ENCODE measurements at regions not wholly inside any gene's neighbourhood (a gene's known extent, or its start where the extent isn't known, plus 50 kb on each side); places are given as distances from the start of the nearest gene placed in this dataset.

DNA sequence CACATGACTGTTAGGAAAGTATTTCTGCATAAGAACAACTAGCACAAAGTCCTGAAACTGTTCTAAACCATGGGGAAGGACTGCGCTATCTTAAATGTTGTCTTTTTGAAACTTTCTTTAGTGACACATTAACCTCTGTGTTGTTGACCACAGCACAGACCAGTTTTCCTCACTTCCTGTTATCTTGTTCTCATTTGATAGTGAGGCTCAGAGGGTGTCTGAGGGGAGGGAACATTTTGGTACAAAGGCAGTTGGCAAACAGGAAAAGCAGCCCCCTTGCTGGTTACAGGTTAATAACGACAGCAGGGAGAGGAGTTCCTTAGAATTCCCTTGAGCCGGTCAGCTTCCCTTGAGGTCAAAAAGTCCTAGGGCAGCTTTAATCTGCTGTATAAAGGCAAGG, 143.5 kb upstream of the BMP2 start:
- H3K4me3 ChIP-seq (ENCODE audit: low read depth in 1 of 2, low read length in 2 of 2): no peak overlapping the region
- H2AFZ ChIP-seq (ENCODE audit: low read depth, low read length): no peak overlapping the region
- no peaks in the 10 kb centered on the region for H3K79me2 ChIP-seq (ENCODE audit: insufficient read depth, low read length)
- no peaks in the 10 kb centered on the region for H3K27me3 ChIP-seq (ENCODE audit: insufficient read depth, low read length, poor library complexity)
- no peaks in the 10 kb centered on the region for H3K9me3 ChIP-seq (ENCODE audit: insufficient read depth, low read length, severe bottlenecking)
- no peak overlapping the region for H3K27ac ChIP-seq (ENCODE audit: low read length)
- ATAC-seq (ENCODE audit: insufficient read depth, low read depth): no peak
- no peaks in the 10 kb centered on the region for H3K36me3 ChIP-seq (ENCODE audit: insufficient read depth, low read length)
- H3K4me1 ChIP-seq (ENCODE audit: insufficient read depth, low read length): no peaks in the 10 kb centered on the region
- H3K4me2 ChIP-seq (ENCODE audit: insufficient read depth, low read length): no peak overlapping the region
- DNase-seq: no peak
- H3K9ac ChIP-seq (ENCODE audit: low read depth, low read length): no peak overlapping the region
- H4K20me1 ChIP-seq (ENCODE audit: insufficient read depth, low read length): no peaks in the 10 kb centered on the region
- TF ChIP-seq EZH2 (IDR thresholded peaks at IDR 0.05; ENCODE audit: borderline replicate concordance, low read depth, low read length, severe bottlenecking) (no peak), CTCF (IDR thresholded peaks at IDR 0.05; ENCODE audit: borderline replicate concordance, extremely low read depth, low read length, poor library complexity, severe bottlenecking) (no peak)

- H2AFZ ChIP-seq (ENCODE audit: low read depth, low read length): no peak overlapping the region
- no peak overlapping the region for H3K4me2 ChIP-seq (ENCODE audit: insufficient read depth, low read length)
- ATAC-seq (ENCODE audit: insufficient read depth, low read depth) (no peak), DNase-seq (no peak)
- no peaks in the 10 kb centered on the region for H3K27me3 ChIP-seq (ENCODE audit: insufficient read depth, low read length, poor library complexity)
- H4K20me1 ChIP-seq (ENCODE audit: insufficient read depth, low read length): no peaks in the 10 kb centered on the region
- TF ChIP-seq EZH2 (IDR thresholded peaks at IDR 0.05; ENCODE audit: borderline replicate concordance, low read depth, low read length, severe bottlenecking): no peak
- no peak for TF ChIP-seq CTCF (IDR thresholded peaks at IDR 0.05; ENCODE audit: borderline replicate concordance, extremely low read depth, low read length, poor library complexity, severe bottlenecking)
- H3K79me2 ChIP-seq (ENCODE audit: insufficient read depth, low read length): no peaks in the 10 kb centered on the region
- H3K27ac ChIP-seq (ENCODE audit: low read length): no peak overlapping the region
- H3K36me3 ChIP-seq (ENCODE audit: insufficient read depth, low read length): no peaks in the 10 kb centered on the region
- no peak overlapping the region for H3K4me3 ChIP-seq (ENCODE audit: low read depth in 1 of 2, low read length in 2 of 2)
- no peaks in the 10 kb centered on the region for H3K9me3 ChIP-seq (ENCODE audit: insufficient read depth, low read length, severe bottlenecking)
- no peak overlapping the region for H3K9ac ChIP-seq (ENCODE audit: low read depth, low read length)
- H3K4me1 ChIP-seq (ENCODE audit: insufficient read depth, low read length): no peaks in the 10 kb centered on the region
Measured at GRCh38 chr20:6622041-6622440, 145.4 kb upstream of the BMP2 start.

DNA sequence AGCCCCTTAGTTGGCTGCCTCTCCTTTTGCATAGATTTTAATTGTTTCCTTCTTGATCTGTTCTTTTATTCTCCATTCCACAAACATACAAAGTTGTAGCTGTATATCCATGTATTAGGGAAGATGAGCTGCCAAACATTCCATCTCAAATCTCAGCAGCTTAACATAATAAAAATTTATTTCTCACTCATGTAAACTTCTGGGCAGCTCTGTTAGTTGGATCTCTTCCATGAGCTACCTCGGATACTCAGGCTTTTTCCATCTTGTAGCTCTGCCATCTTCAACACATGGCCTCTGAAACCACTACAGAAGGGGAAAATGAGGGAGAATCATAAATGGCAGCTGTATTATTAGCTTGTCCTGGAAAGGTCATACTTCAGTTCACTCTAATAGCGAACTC, 149.4 kb upstream of the BMP2 start:
- Histone ChIP-seq H3K36me3 (ENCODE audit: insufficient read depth, low read length) (no peaks in the 10 kb centered on the region), H3K4me2 (ENCODE audit: insufficient read depth, low read length) (no peak overlapping the region), H3K9ac (ENCODE audit: low read depth, low read length) (no peak overlapping the region), H3K4me1 (ENCODE audit: insufficient read depth, low read length) (no peaks in the 10 kb centered on the region), H3K79me2 (ENCODE audit: insufficient read depth, low read length) (no peaks in the 10 kb centered on the region), H3K4me3 (ENCODE audit: low read depth in 1 of 2, low read length in 2 of 2) (no peak overlapping the region), H2AFZ (ENCODE audit: low read depth, low read length) (no peak overlapping the region), H3K9me3 (ENCODE audit: insufficient read depth, low read length, severe bottlenecking) (no peaks in the 10 kb centered on the region), H4K20me1 (ENCODE audit: insufficient read depth, low read length) (no peaks in the 10 kb centered on the region), H3K27me3 (ENCODE audit: insufficient read depth, low read length, poor library complexity) (no peaks in the 10 kb centered on the region), H3K27ac (ENCODE audit: low read length) (no peak overlapping the region)
- TF ChIP-seq CTCF (IDR thresholded peaks at IDR 0.05; ENCODE audit: borderline replicate concordance, extremely low read depth, low read length, poor library complexity, severe bottlenecking) (no peak), EZH2 (IDR thresholded peaks at IDR 0.05; ENCODE audit: borderline replicate concordance, low read depth, low read length, severe bottlenecking) (no peak)
- ATAC-seq (ENCODE audit: insufficient read depth, low read depth): no peak
- no peak for DNase-seq

- Histone ChIP-seq H3K4me2 (ENCODE audit: insufficient read depth, low read length) (no peak overlapping the region), H3K9me3 (ENCODE audit: insufficient read depth, low read length, severe bottlenecking) (no peaks in the 10 kb centered on the region)
- DNase-seq: no peak
Measured at GRCh38 chr20:6616421-6616820, 151.1 kb upstream of the BMP2 start.

More at GRCh38 chr20:6616421-6616820, 151.1 kb upstream of the BMP2 start:
- no peak overlapping the region for H2AFZ ChIP-seq (ENCODE audit: low read depth, low read length)
- no peak overlapping the region for H3K9ac ChIP-seq (ENCODE audit: low read depth, low read length)
- no peaks in the 10 kb centered on the region for H3K27me3 ChIP-seq (ENCODE audit: insufficient read depth, low read length, poor library complexity)
- no peak overlapping the region for H3K27ac ChIP-seq (ENCODE audit: low read length)
- ATAC-seq (ENCODE audit: insufficient read depth, low read depth): no peak
- TF ChIP-seq EZH2 (IDR thresholded peaks at IDR 0.05; ENCODE audit: borderline replicate concordance, low read depth, low read length, severe bottlenecking): no peak
- TF ChIP-seq CTCF (IDR thresholded peaks at IDR 0.05; ENCODE audit: borderline replicate concordance, extremely low read depth, low read length, poor library complexity, severe bottlenecking): no peak
- H3K4me3 ChIP-seq (ENCODE audit: low read depth in 1 of 2, low read length in 2 of 2): no peak overlapping the region
- H3K4me1 ChIP-seq (ENCODE audit: insufficient read depth, low read length): no peaks in the 10 kb centered on the region
- H3K79me2 ChIP-seq (ENCODE audit: insufficient read depth, low read length): no peaks in the 10 kb centered on the region
- no peaks in the 10 kb centered on the region for H4K20me1 ChIP-seq (ENCODE audit: insufficient read depth, low read length)
- H3K36me3 ChIP-seq (ENCODE audit: insufficient read depth, low read length): no peaks in the 10 kb centered on the region

Measured in DND-41 (cell line).